Caco-2 (cell line): ENCODE measurements at regions not wholly inside any gene's neighbourhood (a gene's known extent, or its start where the extent isn't known, plus 50 kb on each side); places are given as distances from the start of the nearest gene placed in this dataset.
A peak's percentile ranks its signal among the peaks of the same experiment; 100 is the strongest.

Experiments used
- BruUV-seq: library from RNA; stranded (reverse); fragments of 400-500 nt; replicated peaks from 2 replicates; lab custom pipeline; 2021; lab: Mats Ljungman, UMichigan
- CTCF ChIA-PET: fragments of 300-600 bp; sonication (Branson Sonifier 250); formaldehyde crosslinking; loops from one replicate; lab custom pipeline; 2022; ENCODE audit warnings: antibody characterized with exemption; lab: Charles Lee
- POLR2A ChIA-PET: fragments of 300-600 bp; sonication (Branson Sonifier 250); formaldehyde crosslinking; loops from one replicate; lab custom pipeline; 2022; ENCODE audit warnings: antibody characterized with exemption; lab: Charles Lee
- DNase-seq, 2 experiments: peaks; one replicate each; pipeline versions ENCODE4 v3.0.0 to v3.0.0-alpha.2; 2020 to 2022
- H3K27me3 ChIP-seq: replicated peaks from 2 replicates; pipeline ENCODE4 v1.6.0; 2011; ENCODE audit warnings: low read length; ENCODE audit not compliant: control insufficient read depth, insufficient read depth
- H3K36me3 ChIP-seq: 2 replicates; pipeline ENCODE4 v1.5.1; 2011; ENCODE audit warnings: low read length; ENCODE audit not compliant: control insufficient read depth, insufficient read depth
- H3K4me1 ChIP-seq: fragments of 250-450 bp; sonication (Bioruptor Pico); 2 replicates; pipeline ENCODE4 v1.5.1; 2020; ENCODE audit warnings: mild to moderate bottlenecking
- H3K4me3 ChIP-seq: 2 replicates; pipeline ENCODE4 v1.5.1; 2011; ENCODE audit warnings: low read depth, mild to moderate bottlenecking, control low read depth, low read length
- H3K9me3 ChIP-seq: fragments of 250-450 bp; sonication (Bioruptor Pico); 2 replicates; pipeline ENCODE4 v1.5.1; 2020; ENCODE audit warnings: mild to moderate bottlenecking, moderate library complexity
- H3K27ac Mint-ChIP-seq: one replicate; pipeline ENCODE4 v1.8.0; 2022; ENCODE audit warnings: mixed read lengths; ENCODE audit not compliant: unreplicated experiment
- H3K27me3 Mint-ChIP-seq: one replicate; pipeline ENCODE4 v1.8.0; 2022; ENCODE audit warnings: mixed read lengths; ENCODE audit not compliant: insufficient read depth, unreplicated experiment
- H3K36me3 Mint-ChIP-seq: one replicate; pipeline ENCODE4 v1.8.0; 2022; ENCODE audit warnings: mild to moderate bottlenecking, mixed read lengths; ENCODE audit not compliant: insufficient read depth, unreplicated experiment
- H3K4me1 Mint-ChIP-seq: one replicate; pipeline ENCODE4 v1.8.0; 2022; ENCODE audit warnings: low read depth, mixed read lengths; ENCODE audit not compliant: unreplicated experiment
- H3K4me3 Mint-ChIP-seq: one replicate; pipeline ENCODE4 v1.8.0; 2022; ENCODE audit warnings: mild to moderate bottlenecking, moderate library complexity, mixed read lengths; ENCODE audit not compliant: unreplicated experiment
- H3K9me3 Mint-ChIP-seq: one replicate; pipeline ENCODE4 v1.8.0; 2022; ENCODE audit warnings: mixed read lengths; ENCODE audit not compliant: unreplicated experiment
- intact Hi-C: fragments of 100-400 bp; cut with micrococcal nuclease; formaldehyde crosslinking; loops from one replicate; pipeline ENCODE4 v1.10.0; 2022; ENCODE audit not compliant: unreplicated experiment
- TF ChIP-seq, protein P1 (sequence below), 2 experiments: fragments of 200-600 bp in 1 of 2; IDR thresholded peaks; 1 replicate in 1 of 2; 2 replicates in 1 of 2; pipeline versions ENCODE4 v1.5.1 to v1.8.0; 2011 to 2022; ENCODE audit warnings: antibody characterized with exemption in 1 of 2, control low read depth in 1 of 2, inconsistent platforms in 1 of 2, low read depth in 1 of 2, low read length in 1 of 2, mild to moderate bottlenecking in 1 of 2, moderate library complexity in 1 of 2; ENCODE audit not compliant: insufficient read depth in 1 of 2, severe bottlenecking in 1 of 2, unreplicated experiment in 1 of 2

DNA sequence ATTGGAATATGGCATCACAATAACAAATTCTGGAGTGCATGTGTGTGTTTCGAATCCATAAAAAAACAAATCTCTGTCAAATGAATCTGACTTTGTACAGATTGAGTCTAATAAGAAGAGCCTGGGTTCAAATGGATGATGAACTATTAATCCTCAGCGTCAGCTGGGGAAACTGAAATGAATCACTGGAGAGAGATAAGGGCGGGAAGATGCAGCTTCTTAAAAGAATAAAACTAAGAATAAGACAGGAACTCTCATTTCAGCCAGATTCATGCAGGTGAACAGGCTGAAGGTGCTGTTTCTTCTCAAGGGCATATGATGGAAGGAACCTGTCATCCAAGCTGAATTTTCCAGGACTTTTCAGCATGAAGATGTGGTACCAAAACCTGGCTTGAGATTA is 202.6 kb upstream of the TRIB2 start:
- ChIA-PET CTCF (no interaction called here), POLR2A (no interaction called here)
- Histone ChIP-seq H3K36me3 (no peaks in the 10 kb centered on the region), H3K9me3 (no peaks in the 10 kb centered on the region), H3K4me3 (no peak overlapping the region), H3K4me1 (peaks cover 27% of the 10 kb centered on the region), H3K27me3 (no peaks in the 10 kb centered on the region)
- TF ChIP-seq, protein P1, sequence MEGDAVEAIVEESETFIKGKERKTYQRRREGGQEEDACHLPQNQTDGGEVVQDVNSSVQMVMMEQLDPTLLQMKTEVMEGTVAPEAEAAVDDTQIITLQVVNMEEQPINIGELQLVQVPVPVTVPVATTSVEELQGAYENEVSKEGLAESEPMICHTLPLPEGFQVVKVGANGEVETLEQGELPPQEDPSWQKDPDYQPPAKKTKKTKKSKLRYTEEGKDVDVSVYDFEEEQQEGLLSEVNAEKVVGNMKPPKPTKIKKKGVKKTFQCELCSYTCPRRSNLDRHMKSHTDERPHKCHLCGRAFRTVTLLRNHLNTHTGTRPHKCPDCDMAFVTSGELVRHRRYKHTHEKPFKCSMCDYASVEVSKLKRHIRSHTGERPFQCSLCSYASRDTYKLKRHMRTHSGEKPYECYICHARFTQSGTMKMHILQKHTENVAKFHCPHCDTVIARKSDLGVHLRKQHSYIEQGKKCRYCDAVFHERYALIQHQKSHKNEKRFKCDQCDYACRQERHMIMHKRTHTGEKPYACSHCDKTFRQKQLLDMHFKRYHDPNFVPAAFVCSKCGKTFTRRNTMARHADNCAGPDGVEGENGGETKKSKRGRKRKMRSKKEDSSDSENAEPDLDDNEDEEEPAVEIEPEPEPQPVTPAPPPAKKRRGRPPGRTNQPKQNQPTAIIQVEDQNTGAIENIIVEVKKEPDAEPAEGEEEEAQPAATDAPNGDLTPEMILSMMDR (IDR thresholded peaks at IDR 0.05; ENCODE audit: insufficient read depth in 1 of 2, low read depth in 1 of 2, low read length in 1 of 2, severe bottlenecking in 1 of 2, unreplicated experiment in 1 of 2) = no peak
- Mint-ChIP-seq H3K36me3 (no peaks in the 10 kb centered on the region), H3K27ac (no peak overlapping the region), H3K9me3 (no peaks in the 10 kb centered on the region), H3K4me3 (no peak overlapping the region), H3K4me1 (peaks cover 25% of the 10 kb centered on the region), H3K27me3 (peaks cover 5% of the 10 kb centered on the region)
- no TSS peak for BruUV-seq
- intact Hi-C loops = loop anchor here (1.0 kb wide), 3 partner anchors 28 to 203 kb away; no protein-coding TSS in a partner anchor
- no peak for DNase-seq

DNA sequence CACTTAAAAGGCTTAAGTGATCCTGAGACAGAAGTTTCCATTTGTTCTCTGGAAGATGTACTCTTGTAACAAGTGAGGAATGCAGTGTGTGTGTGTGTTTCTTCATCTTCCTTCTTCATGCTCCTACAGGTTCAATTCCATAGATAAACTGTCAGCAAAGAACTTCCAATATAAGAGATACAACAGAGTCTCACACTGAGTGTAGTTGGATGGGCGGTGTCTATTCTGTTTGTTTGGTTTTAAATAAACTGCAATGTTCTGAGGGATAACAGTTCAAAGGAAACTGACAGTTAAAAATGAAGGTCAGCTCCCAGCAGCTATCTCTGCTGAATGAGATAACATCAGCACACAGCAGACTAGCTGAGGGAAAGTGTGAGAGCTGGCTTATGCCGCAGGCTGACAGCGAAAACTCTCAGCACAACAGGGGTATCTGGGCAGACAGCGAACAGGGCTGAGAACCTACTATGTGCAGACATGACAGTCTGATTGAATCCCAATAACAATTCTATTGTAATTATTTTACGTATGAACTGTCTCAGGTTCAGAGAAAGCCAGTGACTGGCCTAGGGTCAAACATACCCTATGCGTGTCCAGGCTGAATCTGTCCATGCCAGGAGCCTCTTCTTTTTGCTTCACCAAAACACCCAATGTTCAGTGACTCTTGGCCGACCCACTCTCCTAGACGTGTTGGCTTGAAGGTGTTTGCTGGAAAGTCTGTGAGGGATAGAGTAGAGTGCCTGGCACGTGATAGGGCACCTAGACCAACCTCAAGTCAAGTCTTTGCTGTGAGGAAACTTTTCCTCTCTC is 201.9 kb upstream of the TRIB2 start:
- POLR2A ChIA-PET = interaction anchor here (0.6 kb wide), 1 partner anchor 33 kb away, joined by 4 read pairs; no protein-coding TSS in a partner anchor
- CTCF ChIA-PET = no interaction called here
- no TSS peak for BruUV-seq
- no peaks in the 10 kb centered on the region for H3K27me3 ChIP-seq
- peaks cover 5% of the 10 kb centered on the region for H3K27me3 Mint-ChIP-seq
- no peaks in the 10 kb centered on the region for H3K36me3 Mint-ChIP-seq
- no peaks in the 10 kb centered on the region for H3K36me3 ChIP-seq
- H3K4me3 Mint-ChIP-seq = peak overlapping the region; percentile 20
- peaks cover 25% of the 10 kb centered on the region for H3K4me1 Mint-ChIP-seq
- intact Hi-C loops = loop anchor here (1.0 kb wide), 3 partner anchors 29 to 202 kb away; no protein-coding TSS in a partner anchor
- no peaks in the 10 kb centered on the region for H3K9me3 ChIP-seq
- peaks cover 27% of the 10 kb centered on the region for H3K4me1 ChIP-seq
- TF ChIP-seq, protein P1 (IDR thresholded peaks at IDR 0.05; ENCODE audit: insufficient read depth in 1 of 2, low read depth in 1 of 2, low read length in 1 of 2, severe bottlenecking in 1 of 2, unreplicated experiment in 1 of 2) = no peak
- H3K4me3 ChIP-seq = no peak overlapping the region
- H3K9me3 Mint-ChIP-seq = peaks cover 2% of the 10 kb centered on the region
- DNase-seq = peak; percentile 49 to 58
- H3K27ac Mint-ChIP-seq = no peak overlapping the region

DNA sequence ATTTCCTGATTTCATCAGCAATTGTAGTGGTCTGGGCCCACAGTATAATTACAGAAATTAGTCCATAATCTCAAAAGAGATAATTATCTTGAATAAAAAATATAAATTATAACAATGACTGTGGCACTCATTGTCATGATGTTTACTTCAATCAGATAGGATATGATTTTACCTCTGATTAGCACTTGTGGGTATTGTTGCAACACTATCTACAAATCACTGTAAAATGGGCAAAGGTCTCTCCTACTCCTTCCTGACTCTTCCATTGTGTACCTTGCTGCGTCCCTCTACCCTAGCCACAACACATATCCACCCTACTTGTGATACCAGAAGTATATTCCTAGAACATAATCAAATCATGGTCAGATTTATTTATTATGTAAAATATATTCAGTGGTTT is 200.9 kb upstream of the TRIB2 start:
- Mint-ChIP-seq H3K36me3 (no peaks in the 10 kb centered on the region), H3K9me3 (peaks cover 10% of the 10 kb centered on the region), H3K27ac (no peak overlapping the region), H3K27me3 (peaks cover 5% of the 10 kb centered on the region), H3K4me1 (peaks cover 32% of the 10 kb centered on the region), H3K4me3 (no peak overlapping the region)
- POLR2A ChIA-PET = no interaction called here
- H3K4me3 ChIP-seq = no peak overlapping the region
- H3K4me1 ChIP-seq = peaks cover 27% of the 10 kb centered on the region
- no peaks in the 10 kb centered on the region for H3K9me3 ChIP-seq
- intact Hi-C loops = no loop called here
- no peaks in the 10 kb centered on the region for H3K36me3 ChIP-seq
- TF ChIP-seq, protein P1 (IDR thresholded peaks at IDR 0.05; ENCODE audit: insufficient read depth in 1 of 2, low read depth in 1 of 2, low read length in 1 of 2, severe bottlenecking in 1 of 2, unreplicated experiment in 1 of 2) = no peak
- BruUV-seq = no TSS peak
- CTCF ChIA-PET = no interaction called here
- H3K27me3 ChIP-seq = no peaks in the 10 kb centered on the region
- DNase-seq = no peak
